Bronchial epithelial cell (primary cell): ENCODE measurements at regions not wholly inside any gene's neighbourhood (a gene's known extent, or its start where the extent isn't known, plus 50 kb on each side); places are given as distances from the start of the nearest gene placed in this dataset.

Experiments used
- DNase-seq: peaks from one replicate; pipeline ENCODE4 v3.0.0-alpha.2; 2010; ENCODE audit warnings: low read depth
- FAIRE-seq: peaks from 2 replicates; lab custom pipeline; 2011; peaks lifted over from hg19 to GRCh38; lab: Jason Lieb, UNC
- H3K27me3 ChIP-seq: 2 replicates; pipeline ENCODE4 v1.5.1; 2011; ENCODE audit warnings: low read length; ENCODE audit not compliant: control insufficient read depth, insufficient read depth
- H3K36me3 ChIP-seq: 2 replicates; pipeline ENCODE4 v1.5.1; 2011; ENCODE audit warnings: low read length; ENCODE audit not compliant: control insufficient read depth, insufficient read depth
- H3K4me3 ChIP-seq: 2 replicates; pipeline ENCODE4 v1.5.1; 2011; ENCODE audit warnings: mild to moderate bottlenecking, low read depth, low read length, control low read depth
- CTCF ChIP-seq: IDR thresholded peaks from 2 replicates; pipeline ENCODE4 v1.5.1; 2011; ENCODE audit warnings: mild to moderate bottlenecking, moderate library complexity, low read length, control low read depth, inconsistent platforms; ENCODE audit not compliant: insufficient read depth, severe bottlenecking

GRCh38 chr3:152079980-152080379 lies 188.7 kb upstream of the MBNL1 start:
- Histone ChIP-seq H3K36me3 (no peaks in the 10 kb centered on the region), H3K27me3 (no peaks in the 10 kb centered on the region), H3K4me3 (no peak overlapping the region)
- no peak for TF ChIP-seq CTCF
- DNase-seq = no peak
- no peak for FAIRE-seq

GRCh38 chr3:152083135-152083534 lies 185.6 kb upstream of the MBNL1 start:
- DNase-seq (no peak), FAIRE-seq (no peak)
- no peaks in the 10 kb centered on the region for H3K27me3 ChIP-seq
- no peak overlapping the region for H3K4me3 ChIP-seq
- H3K36me3 ChIP-seq = no peaks in the 10 kb centered on the region
- no peak for TF ChIP-seq CTCF

- H3K27me3 ChIP-seq = no peaks in the 10 kb centered on the region
- H3K36me3 ChIP-seq = no peaks in the 10 kb centered on the region
- no peak for TF ChIP-seq CTCF
- no peak overlapping the region for H3K4me3 ChIP-seq
- FAIRE-seq (no peak), DNase-seq (no peak)
Observed at GRCh38 chr3:152084441-152085158, 184.1 kb upstream of the MBNL1 start.

GRCh38 chr3:152087153-152087552 lies 181.6 kb upstream of the MBNL1 start:
- DNase-seq = no peak
- no peak for TF ChIP-seq CTCF
- FAIRE-seq = no peak
- Histone ChIP-seq H3K36me3 (no peaks in the 10 kb centered on the region), H3K27me3 (no peaks in the 10 kb centered on the region), H3K4me3 (no peak overlapping the region)

- FAIRE-seq (no peak), DNase-seq (no peak)
- Histone ChIP-seq H3K36me3 (no peaks in the 10 kb centered on the region), H3K4me3 (no peak overlapping the region), H3K27me3 (no peaks in the 10 kb centered on the region)
- TF ChIP-seq CTCF = no peak
Observed at GRCh38 chr3:152089528-152089927, 179.2 kb upstream of the MBNL1 start.

- no peak for FAIRE-seq
- no peak for DNase-seq
- TF ChIP-seq CTCF = no peak
Observed at GRCh38 chr3:152091725-152092124, 177.0 kb upstream of the MBNL1 start.

More at GRCh38 chr3:152091725-152092124, 177.0 kb upstream of the MBNL1 start:
- no peak overlapping the region for H3K4me3 ChIP-seq
- no peaks in the 10 kb centered on the region for H3K36me3 ChIP-seq
- H3K27me3 ChIP-seq = no peaks in the 10 kb centered on the region
